ENCODE measurements at regions not wholly inside any gene's neighbourhood (a gene's known extent, or its start where the extent isn't known, plus 50 kb on each side); places are given as distances from the start of the nearest gene placed in this dataset.

DNA sequence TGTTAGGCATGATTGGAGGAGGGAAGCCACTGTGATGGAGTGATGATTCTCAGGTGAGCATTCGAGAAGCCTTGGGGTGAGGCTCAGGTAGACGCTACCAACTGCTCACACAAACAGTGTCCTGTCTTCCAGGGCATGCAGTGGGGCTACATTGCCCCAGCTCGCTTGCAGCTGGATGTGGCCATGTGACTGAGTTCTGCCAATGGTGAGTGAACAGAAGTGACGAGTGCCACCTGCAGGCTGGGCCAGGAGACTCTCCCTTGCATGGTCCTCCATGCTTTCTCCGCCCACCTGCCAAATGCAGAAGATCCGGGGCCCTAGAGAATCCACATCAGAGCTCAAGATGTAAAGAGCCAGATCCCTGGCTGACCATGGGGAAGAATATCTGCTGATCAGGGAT, 195.9 kb downstream of the BCR start:
- CTCF ChIA-PET = interaction anchor here (0.6 kb wide), 1 partner anchor 43 kb away, joined by 3 read pairs; no protein-coding TSS in a partner anchor
- DNase-seq (no peak), ATAC-seq (ENCODE audit: low read depth) (no peak; the same call in 1 of the 2 replicates)
- H3K27ac ChIP-seq (ENCODE audit: insufficient read depth, low read length) = no peak overlapping the region
- no peak overlapping the region for H4K8ac ChIP-seq (ENCODE audit: low read depth in 2 of 2, low read length in 2 of 2)
- H3K23ac ChIP-seq (ENCODE audit: low read depth, low read length) = no peak overlapping the region
- POLR2A ChIA-PET (ENCODE audit: unreplicated experiment) = no interaction called here
- no peak overlapping the region for H3K4ac ChIP-seq (ENCODE audit: low read depth, low read length)
- no peaks in the 10 kb centered on the region for H3K9me1 ChIP-seq (ENCODE audit: insufficient read depth, low read length)
- H3K9me3 ChIP-seq (ENCODE audit: control insufficient read depth, insufficient read depth, low read length) = no peaks in the 10 kb centered on the region
- no peak for TF ChIP-seq CEBPB (IDR thresholded peaks at IDR 0.05; ENCODE audit: low read depth, low read length)
- TF ChIP-seq, protein P1, sequence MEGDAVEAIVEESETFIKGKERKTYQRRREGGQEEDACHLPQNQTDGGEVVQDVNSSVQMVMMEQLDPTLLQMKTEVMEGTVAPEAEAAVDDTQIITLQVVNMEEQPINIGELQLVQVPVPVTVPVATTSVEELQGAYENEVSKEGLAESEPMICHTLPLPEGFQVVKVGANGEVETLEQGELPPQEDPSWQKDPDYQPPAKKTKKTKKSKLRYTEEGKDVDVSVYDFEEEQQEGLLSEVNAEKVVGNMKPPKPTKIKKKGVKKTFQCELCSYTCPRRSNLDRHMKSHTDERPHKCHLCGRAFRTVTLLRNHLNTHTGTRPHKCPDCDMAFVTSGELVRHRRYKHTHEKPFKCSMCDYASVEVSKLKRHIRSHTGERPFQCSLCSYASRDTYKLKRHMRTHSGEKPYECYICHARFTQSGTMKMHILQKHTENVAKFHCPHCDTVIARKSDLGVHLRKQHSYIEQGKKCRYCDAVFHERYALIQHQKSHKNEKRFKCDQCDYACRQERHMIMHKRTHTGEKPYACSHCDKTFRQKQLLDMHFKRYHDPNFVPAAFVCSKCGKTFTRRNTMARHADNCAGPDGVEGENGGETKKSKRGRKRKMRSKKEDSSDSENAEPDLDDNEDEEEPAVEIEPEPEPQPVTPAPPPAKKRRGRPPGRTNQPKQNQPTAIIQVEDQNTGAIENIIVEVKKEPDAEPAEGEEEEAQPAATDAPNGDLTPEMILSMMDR (conservative IDR thresholded peaks at IDR 0.05; ENCODE audit: low read depth, low read length) = 0 out of 2 replicates have a peak, but pooled peaks have one; percentile 12
- TF ChIP-seq, protein P2, sequence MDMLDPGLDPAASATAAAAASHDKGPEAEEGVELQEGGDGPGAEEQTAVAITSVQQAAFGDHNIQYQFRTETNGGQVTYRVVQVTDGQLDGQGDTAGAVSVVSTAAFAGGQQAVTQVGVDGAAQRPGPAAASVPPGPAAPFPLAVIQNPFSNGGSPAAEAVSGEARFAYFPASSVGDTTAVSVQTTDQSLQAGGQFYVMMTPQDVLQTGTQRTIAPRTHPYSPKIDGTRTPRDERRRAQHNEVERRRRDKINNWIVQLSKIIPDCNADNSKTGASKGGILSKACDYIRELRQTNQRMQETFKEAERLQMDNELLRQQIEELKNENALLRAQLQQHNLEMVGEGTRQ (IDR thresholded peaks at IDR 0.05; ENCODE audit: low read depth, low read length) = peak; percentile 27; the same call in 1 of the 2 replicates
- in situ Hi-C loops (cut with MboI; ENCODE audit: low sequenced_read_pairs) = no loop called here
- H3K14ac ChIP-seq (replicated peaks; ENCODE audit: low read depth, low read length) = no peak overlapping the region
- no peak overlapping the region for H2BK20ac ChIP-seq (ENCODE audit: low read depth, low read length)
- no peak overlapping the region for H2BK120ac ChIP-seq (ENCODE audit: low read depth, low read length)
- H2BK5ac ChIP-seq (ENCODE audit: low read depth, low read length, poor library complexity, severe bottlenecking) = no peak overlapping the region
- no peak overlapping the region for H2BK15ac ChIP-seq (ENCODE audit: low read depth, low read length)
- H3K9ac ChIP-seq (ENCODE audit: low read depth, low read length) = no peak overlapping the region
- no peaks in the 10 kb centered on the region for H4K20me1 ChIP-seq (ENCODE audit: insufficient read depth, low read length)
- no peaks in the 10 kb centered on the region for H3K4me1 ChIP-seq (ENCODE audit: control insufficient read depth, insufficient read depth, low read length)
- H2AK9ac ChIP-seq (replicated peaks; ENCODE audit: low read depth, low read length, poor library complexity) = no peak overlapping the region
- H2AK5ac ChIP-seq (ENCODE audit: low read depth, low read length) = no peak overlapping the region
- H3K27me3 ChIP-seq (ENCODE audit: control insufficient read depth, insufficient read depth, low read length) = peaks cover 21% of the 10 kb centered on the region
- dilution Hi-C loops (cut with HindIII; ENCODE audit: low sequenced_read_pairs, unreplicated experiment) = no loop called here
- no CpG with 5 or more reads among the region's 6 CpGs for WGBS, 2 experiments (ENCODE audit: extremely low coverage in 2 of 2, insufficient read length in 1 of 2)
- intact Hi-C loops (cut with micrococcal nuclease) = no loop called here
- no peak overlapping the region for H2AFZ ChIP-seq (replicated peaks; ENCODE audit: low read length, poor library complexity)
- H3K4me2 ChIP-seq (ENCODE audit: low read depth, low read length) = no peak overlapping the region
- no peak overlapping the region for H3K56ac ChIP-seq (ENCODE audit: extremely low read depth, insufficient read depth, low read length)
- BruUV-seq (replicated peaks) = no TSS peak
- no peaks in the 10 kb centered on the region for H3K36me3 ChIP-seq (ENCODE audit: control insufficient read depth, insufficient read depth, low read length)
- no peak overlapping the region for H3K4me3 ChIP-seq (ENCODE audit: insufficient read depth, low read depth, low read length)
- no peak overlapping the region for H3K18ac ChIP-seq (ENCODE audit: low read depth, low read length)
- H4K5ac ChIP-seq (ENCODE audit: low read depth, low read length) = no peak overlapping the region
- no peaks in the 10 kb centered on the region for H3K79me1 ChIP-seq (ENCODE audit: low read depth in 1 of 2, low read length in 2 of 2)
- no peak overlapping the region for H4K91ac ChIP-seq (ENCODE audit: insufficient read depth, low read depth, low read length)

Data from IMR-90 (cell line).